ENCODE measurements at regions not wholly inside any gene's neighbourhood (a gene's known extent, or its start where the extent isn't known, plus 50 kb on each side); places are given as distances from the start of the nearest gene placed in this dataset.
A peak's percentile ranks its signal among the peaks of the same experiment; 100 is the strongest.
"Not testable (repeated sequence)": the region's sequence is repeated elsewhere in the genome, so short reads cannot be mapped to it uniquely, and the experiment has no call there.

DNA sequence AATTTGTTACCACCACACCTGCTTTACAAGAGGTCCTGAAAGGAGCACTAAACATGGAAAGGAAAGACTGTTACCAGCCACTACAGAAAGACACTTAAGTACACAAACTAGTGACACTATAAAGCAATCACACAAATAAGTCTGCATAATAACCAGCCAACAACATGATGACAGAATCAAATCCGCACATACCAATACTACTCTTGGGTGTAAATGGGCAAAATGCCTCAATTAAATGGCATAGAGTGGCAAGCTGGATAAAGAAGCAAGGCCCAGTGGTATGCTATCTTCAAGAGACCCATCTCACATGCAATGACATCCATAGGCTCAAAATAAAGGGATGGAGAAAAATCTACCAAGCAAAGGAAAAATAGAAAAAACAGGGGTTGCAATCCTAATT, 106.8 kb upstream of the PRR23C start:
- Histone ChIP-seq H3K4me1 (no peaks in the 10 kb centered on the region), H3K27me3 (no peaks in the 10 kb centered on the region), H3K9me3 (peaks cover 0 to 2% (median 0%) of the 10 kb centered on the region in 4 donors), H3K27ac (no peak overlapping the region), H3K36me3 (no peaks in the 10 kb centered on the region), H3K4me3 (no peak overlapping the region)
- TF ChIP-seq EP300 (IDR thresholded peaks at IDR 0.05) (no peak), POLR2A (IDR thresholded peaks at IDR 0.05) (no peak), POLR2AphosphoS5 (IDR thresholded peaks at IDR 0.05) (no peak)
- TF ChIP-seq, protein P1, sequence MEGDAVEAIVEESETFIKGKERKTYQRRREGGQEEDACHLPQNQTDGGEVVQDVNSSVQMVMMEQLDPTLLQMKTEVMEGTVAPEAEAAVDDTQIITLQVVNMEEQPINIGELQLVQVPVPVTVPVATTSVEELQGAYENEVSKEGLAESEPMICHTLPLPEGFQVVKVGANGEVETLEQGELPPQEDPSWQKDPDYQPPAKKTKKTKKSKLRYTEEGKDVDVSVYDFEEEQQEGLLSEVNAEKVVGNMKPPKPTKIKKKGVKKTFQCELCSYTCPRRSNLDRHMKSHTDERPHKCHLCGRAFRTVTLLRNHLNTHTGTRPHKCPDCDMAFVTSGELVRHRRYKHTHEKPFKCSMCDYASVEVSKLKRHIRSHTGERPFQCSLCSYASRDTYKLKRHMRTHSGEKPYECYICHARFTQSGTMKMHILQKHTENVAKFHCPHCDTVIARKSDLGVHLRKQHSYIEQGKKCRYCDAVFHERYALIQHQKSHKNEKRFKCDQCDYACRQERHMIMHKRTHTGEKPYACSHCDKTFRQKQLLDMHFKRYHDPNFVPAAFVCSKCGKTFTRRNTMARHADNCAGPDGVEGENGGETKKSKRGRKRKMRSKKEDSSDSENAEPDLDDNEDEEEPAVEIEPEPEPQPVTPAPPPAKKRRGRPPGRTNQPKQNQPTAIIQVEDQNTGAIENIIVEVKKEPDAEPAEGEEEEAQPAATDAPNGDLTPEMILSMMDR (IDR thresholded peaks at IDR 0.05) = no peak
- no peak for DNase-seq
- WGBS, 2 donors = 94 to 96% methylated on average over 1 of the region's 1 CpG
- intact Hi-C loops (cut with DNase I) = no loop called here

DNA sequence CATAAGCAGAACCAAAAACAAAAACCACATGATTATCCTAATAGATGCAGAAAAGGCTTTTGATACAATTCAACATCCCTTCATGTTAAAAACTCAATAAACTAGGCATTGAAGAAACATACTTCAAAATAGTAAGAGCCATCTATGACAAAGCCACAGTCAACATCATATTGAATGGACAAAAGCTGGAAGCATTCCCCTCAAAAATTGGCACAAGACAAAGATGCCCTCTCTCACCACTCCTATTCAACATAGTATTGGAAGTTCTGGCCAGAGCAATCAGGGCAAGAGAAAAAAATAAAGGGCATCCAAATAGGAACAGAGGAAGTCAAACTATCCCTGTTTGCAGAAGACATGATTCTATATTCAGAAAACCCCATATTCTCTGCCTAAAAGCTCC, 108.7 kb upstream of the PRR23C start:
- H3K36me3 ChIP-seq; H3K27me3 ChIP-seq; H3K27ac ChIP-seq; H3K4me1 ChIP-seq; H3K9me3 ChIP-seq; DNase-seq; intact Hi-C loops (cut with DNase I); H3K4me3 ChIP-seq: not testable (repeated sequence)

DNA sequence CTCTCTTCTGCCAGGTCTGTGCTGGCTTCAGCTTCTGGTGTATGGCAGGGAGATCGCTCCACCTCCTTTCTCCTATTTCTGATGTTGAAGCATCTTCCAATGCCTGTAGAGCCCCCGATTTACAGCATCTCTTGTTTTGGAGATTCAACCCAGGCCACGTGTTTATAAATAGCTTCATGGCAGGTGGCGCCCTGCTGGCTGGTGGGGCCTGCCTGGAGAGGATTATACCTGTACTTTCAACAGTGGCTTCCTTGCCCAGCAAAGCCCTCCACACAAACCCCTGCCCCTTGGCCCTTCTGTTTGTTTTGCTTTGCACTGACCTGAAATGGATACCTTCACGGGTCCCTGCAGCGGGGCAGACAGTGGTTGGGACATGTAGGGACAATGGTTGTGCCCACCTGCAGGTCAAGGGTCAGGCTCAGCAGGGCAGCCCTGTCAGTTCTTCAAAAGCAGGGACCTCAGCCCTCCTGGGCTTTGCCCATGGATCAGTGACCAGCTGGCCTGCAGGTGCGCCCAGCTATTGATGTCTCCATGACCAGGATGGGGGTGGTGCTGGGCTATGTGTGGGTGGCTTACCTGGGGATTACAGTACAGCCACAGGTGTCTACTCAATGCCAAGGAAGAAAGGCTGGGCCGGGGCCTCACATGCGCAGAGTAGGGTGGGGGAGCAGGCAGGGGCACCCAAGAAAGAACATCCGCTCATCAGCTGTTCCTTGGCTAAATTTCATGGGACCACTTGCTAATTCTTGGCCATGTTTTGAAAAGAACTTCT, 112.7 kb upstream of the PRR23C start:
- Histone ChIP-seq H3K27ac (no peak overlapping the region), H3K9me3 (no peaks in the 10 kb centered on the region), H3K27me3 (no peaks in the 10 kb centered on the region), H3K36me3 (no peaks in the 10 kb centered on the region), H3K4me3 (no peak overlapping the region), H3K4me1 (no peaks in the 10 kb centered on the region)
- 88 to 89% methylated on average over 10 of the region's 10 CpGs for whole genome bisulfite sequencing, 2 donors
- intact Hi-C loops (cut with DNase I) = no loop called here
- no peak for DNase-seq
- TF ChIP-seq, protein P1 (IDR thresholded peaks at IDR 0.05) = no peak
- no peak for TF ChIP-seq POLR2A (IDR thresholded peaks at IDR 0.05)
- TF ChIP-seq EP300 (IDR thresholded peaks at IDR 0.05) = no peak
- no peak for TF ChIP-seq POLR2AphosphoS5 (IDR thresholded peaks at IDR 0.05)

DNA sequence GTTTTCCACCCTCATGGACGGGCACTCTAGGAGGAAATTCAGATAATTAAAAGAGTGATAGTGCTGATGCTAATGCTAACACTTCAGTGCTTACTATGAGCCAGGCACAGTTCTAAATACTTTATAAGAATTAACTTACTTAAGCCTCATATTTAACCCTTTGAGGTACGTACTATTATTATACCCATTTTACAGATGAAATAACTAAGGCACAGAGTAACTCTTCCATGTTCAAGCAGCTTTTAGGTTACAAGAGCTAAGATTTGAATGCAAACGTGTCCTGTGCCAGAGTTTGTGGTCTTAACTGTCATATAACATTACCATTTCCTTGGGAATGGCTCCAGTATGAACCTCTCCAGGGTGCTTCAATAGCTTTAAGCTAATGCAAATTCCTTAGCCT, 114.7 kb upstream of the PRR23C start:
- no peaks in the 10 kb centered on the region for H3K4me1 ChIP-seq
- intact Hi-C loops (cut with DNase I) = no loop called here

DNA sequence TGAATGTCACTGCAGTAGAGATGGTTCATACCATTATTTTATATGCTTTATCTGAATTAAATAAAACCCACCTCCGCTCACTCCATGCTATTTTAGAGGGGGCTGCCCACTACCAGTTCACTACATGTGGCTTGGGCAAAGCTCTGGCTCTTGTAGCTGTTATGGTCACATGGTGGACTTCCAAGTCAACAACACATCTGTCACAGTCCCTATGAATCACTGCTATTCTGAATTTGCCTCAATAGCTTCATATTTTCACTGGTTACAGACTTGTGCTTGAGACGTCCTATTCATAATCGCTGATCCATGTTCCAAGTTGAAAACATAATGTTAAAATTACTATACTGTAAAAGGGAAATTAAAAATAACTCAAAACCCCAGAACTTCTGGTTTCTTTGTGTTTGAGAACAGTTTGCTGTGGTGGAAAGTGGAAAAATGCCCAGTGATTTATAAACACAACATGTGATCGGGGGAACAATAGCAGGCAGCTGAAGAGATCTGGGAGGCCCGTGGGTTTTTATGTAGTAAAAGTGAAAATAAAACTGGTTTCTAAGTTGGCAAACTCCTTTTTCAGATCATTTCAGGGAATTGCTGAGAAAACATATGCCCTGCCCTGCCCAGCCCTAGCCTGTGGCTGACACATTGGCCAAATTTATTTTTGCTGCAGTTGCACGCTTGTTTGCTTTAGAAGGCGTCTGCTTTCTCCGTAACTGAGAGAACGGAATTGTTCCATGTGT, 128.8 kb upstream of the PRR23C start:
- intact Hi-C loops (cut with DNase I) = no loop called here
- peaks cover 0 to 2% (median 0%) of the 10 kb centered on the region in 4 donors for H3K9me3 ChIP-seq
- no peak for DNase-seq
- no peaks in the 10 kb centered on the region for H3K27me3 ChIP-seq
- no peaks in the 10 kb centered on the region for H3K36me3 ChIP-seq
- H3K27ac ChIP-seq = no peak overlapping the region
- peak overlapping the region in 2 of 4 donors; percentile 8 to 10 for H3K4me3 ChIP-seq
- no peaks in the 10 kb centered on the region for H3K4me1 ChIP-seq
- 16 to 32% methylated on average over 9 of the region's 9 CpGs for WGBS, 2 donors
- TF ChIP-seq EP300 (IDR thresholded peaks at IDR 0.05) (no peak), POLR2A (IDR thresholded peaks at IDR 0.05) (no peak), POLR2AphosphoS5 (IDR thresholded peaks at IDR 0.05) (no peak)
- TF ChIP-seq, protein P1 (IDR thresholded peaks at IDR 0.05) = no peak

More for the DNA sequence above, 114.7 kb upstream of the PRR23C start:
- Histone ChIP-seq H3K9me3 (no peaks in the 10 kb centered on the region), H3K27me3 (no peaks in the 10 kb centered on the region), H3K36me3 (no peaks in the 10 kb centered on the region), H3K27ac (no peak overlapping the region), H3K4me3 (no peak overlapping the region)
- no peak for DNase-seq
- TF ChIP-seq EP300 (IDR thresholded peaks at IDR 0.05) = no peak
- TF ChIP-seq, protein P1 (IDR thresholded peaks at IDR 0.05) = no peak
- 71 to 78% methylated on average over 3 of the region's 3 CpGs for WGBS, 2 donors

All from sigmoid colon (tissue), 6 donors.